D721Med (cell line): ENCODE measurements at regions not wholly inside any gene's neighbourhood (a gene's known extent, or its start where the extent isn't known, plus 50 kb on each side); places are given as distances from the start of the nearest gene placed in this dataset.

Experiments used
- DNase-seq: peaks from one replicate; pipeline ENCODE4 v3.0.0; 2011; ENCODE audit warnings: low spot score; ENCODE audit not compliant: insufficient read length
- FAIRE-seq: peaks from 2 replicates; lab custom pipeline; 2011; peaks lifted over from hg19 to GRCh38; lab: Jason Lieb, UNC
- TF ChIP-seq, protein P1 (sequence below): IDR thresholded peaks from 2 replicates; pipeline ENCODE4 v1.5.1; 2012; ENCODE audit warnings: mild to moderate bottlenecking, control low read depth; ENCODE audit not compliant: insufficient read depth; ENCODE audit errors: missing control alignments

GRCh38 chr2:187167491-187167890 is 280.6 kb downstream of the CALCRL start:
- no peak for DNase-seq
- TF ChIP-seq, protein P1, sequence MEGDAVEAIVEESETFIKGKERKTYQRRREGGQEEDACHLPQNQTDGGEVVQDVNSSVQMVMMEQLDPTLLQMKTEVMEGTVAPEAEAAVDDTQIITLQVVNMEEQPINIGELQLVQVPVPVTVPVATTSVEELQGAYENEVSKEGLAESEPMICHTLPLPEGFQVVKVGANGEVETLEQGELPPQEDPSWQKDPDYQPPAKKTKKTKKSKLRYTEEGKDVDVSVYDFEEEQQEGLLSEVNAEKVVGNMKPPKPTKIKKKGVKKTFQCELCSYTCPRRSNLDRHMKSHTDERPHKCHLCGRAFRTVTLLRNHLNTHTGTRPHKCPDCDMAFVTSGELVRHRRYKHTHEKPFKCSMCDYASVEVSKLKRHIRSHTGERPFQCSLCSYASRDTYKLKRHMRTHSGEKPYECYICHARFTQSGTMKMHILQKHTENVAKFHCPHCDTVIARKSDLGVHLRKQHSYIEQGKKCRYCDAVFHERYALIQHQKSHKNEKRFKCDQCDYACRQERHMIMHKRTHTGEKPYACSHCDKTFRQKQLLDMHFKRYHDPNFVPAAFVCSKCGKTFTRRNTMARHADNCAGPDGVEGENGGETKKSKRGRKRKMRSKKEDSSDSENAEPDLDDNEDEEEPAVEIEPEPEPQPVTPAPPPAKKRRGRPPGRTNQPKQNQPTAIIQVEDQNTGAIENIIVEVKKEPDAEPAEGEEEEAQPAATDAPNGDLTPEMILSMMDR, result no peak
- FAIRE-seq, result no peak

GRCh38 chr2:187165936-187166610 is 282.0 kb downstream of the CALCRL start:
- DNase-seq, result no peak
- peak; percentile 44 for FAIRE-seq
- TF ChIP-seq, protein P1, result no peak

DNA sequence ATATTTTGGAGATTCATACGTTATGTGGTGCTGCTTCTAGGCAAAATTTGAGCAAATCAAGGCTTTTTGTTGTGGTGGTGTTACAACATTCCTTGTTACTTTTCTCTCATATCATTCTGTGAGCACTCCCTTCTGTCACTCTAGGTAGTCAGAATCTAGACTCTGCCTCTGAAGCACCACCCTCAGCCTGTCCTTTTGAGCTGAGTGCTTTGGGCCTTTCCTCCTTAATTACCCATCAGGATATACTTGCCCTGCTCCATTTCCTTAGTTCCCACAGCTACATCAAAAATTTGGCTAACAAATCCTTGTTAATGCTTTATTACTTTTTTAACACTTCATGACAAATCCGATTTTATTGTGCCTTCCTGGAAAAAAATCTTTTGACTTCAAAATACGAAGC is 289.6 kb downstream of the CALCRL start:
- TF ChIP-seq, protein P1, result no peak
- no peak for FAIRE-seq
- no peak for DNase-seq

- no peak for FAIRE-seq
- no peak for DNase-seq
- TF ChIP-seq, protein P1, result no peak
These were observed 291.0 kb downstream of the CALCRL start for GRCh38 chr2:187157046-187157445.

DNA sequence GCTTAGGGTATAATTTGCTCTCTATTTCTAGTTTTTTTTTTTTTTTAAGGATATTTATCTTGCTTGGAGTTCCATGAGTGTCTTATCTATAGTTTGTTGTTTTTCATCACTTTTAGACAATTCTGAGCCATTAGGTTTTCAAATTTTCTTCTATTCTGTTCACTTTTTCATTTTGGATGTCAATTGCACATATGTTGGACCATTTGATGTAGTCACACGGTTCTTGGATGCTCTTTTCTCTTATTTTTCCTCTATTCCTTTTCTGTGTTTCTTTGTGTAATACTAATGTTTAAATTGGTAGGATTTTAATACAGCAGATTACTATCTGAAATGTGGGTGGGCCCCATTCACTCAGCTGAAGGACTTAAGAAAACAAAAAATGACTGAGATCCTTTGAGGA is 292.6 kb downstream of the CALCRL start:
- TF ChIP-seq, protein P1, result no peak
- FAIRE-seq (no peak), DNase-seq (no peak)

DNA sequence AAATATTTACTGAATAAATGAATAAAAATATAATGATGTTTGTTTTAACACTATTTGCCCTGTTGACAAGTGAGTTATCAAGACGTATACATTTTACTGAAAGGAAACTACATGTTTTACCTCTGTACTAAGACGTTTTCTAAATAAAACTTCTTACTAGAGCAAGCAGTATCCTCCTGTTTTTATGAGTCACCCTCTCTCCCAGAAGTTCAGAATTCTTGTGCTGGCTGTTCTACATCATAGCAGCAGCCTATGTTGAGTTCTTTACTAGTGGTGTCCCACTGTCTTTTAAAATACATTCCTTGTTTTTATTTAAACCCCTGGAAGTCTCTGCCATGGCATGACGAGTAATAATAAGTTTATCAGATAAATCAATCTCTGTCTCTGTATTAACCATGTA is 297.4 kb downstream of the CALCRL start:
- TF ChIP-seq, protein P1, result no peak
- FAIRE-seq (no peak), DNase-seq (no peak)

DNA sequence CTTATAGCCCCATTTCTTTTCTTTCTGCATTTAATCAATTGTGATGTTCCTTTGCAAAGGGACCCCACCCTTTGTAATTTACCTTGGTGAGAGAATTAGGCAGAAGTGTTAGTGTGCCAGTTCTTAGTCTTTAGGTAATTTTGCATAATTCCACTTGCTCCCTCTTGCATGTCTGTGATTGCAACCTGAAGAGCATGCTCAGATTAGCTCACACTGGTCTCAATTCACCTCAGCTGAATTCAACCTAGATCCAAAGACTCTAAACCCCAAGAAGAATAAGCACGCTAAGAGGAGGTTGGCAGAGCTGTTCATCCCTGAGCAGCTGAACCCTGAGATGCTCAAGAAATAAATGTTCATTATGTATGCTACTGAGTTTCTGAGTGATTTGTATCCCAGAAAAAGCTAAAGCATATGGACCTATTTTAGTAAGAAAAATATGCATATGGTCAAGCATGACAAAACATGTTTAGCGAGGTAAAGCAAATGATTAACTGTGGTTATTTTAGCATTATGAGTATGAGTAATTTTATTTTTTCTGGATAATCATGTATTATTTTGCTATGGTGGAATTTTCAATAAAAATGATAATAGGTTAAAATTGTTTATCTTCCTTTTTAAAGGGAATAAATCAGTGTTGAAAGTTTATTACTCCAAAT is 299.2 kb upstream of the ZSWIM2 start:
- TF ChIP-seq, protein P1, result no peak
- FAIRE-seq (no peak), DNase-seq (no peak)
